ENCODE measurements at regions not wholly inside any gene's neighbourhood (a gene's known extent, or its start where the extent isn't known, plus 50 kb on each side); places are given as distances from the start of the nearest gene placed in this dataset.
A peak's percentile ranks its signal among the peaks of the same experiment; 100 is the strongest.

DNA sequence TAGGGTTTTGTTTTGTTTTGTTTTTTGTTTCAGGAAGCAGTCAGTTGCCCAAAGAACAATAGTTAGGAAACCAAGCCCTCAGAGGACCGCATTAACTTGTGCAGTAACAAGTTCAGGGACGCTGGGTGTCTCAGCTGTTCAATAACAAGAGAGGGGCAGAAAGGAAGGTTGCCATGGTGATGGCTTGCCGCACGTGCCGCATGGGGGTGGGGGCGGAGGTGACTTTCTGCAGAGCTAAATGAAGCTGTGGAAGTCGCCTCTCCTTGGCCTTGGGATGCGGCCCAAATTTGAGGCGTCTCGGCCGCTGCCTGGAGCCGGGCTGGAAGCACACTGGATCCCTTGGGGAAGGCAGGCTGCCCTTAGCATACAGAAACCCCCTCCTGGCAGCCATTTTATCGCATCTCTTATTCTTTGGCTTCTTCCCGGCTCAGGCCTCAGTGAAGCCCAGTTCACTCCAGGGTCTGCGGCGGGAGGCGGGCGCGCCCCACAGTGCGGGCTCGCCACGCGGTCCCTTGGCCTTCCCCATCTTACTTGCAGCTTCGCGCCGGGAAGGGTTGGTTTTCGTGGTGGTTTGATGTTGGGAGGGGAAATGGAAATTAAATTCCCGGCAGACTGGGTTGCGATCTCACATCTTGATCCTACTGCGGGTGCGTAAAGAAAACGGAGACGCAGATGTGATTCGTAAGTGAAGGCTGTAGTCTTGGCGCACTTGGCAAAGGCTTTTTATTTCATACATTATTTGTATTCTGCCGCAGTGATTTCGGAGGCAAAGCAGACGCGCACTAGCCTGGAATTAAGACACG lies 94.3 kb downstream of the SLC17A6 start:
- H2AFZ ChIP-seq (ENCODE audit: control insufficient read depth, low read depth, low read length) = no peak overlapping the region
- ChIA-PET RAD21 (ENCODE audit: unreplicated experiment) (no interaction called here), POLR2A (no interaction called here), CTCF (no interaction called here), SMC1A (ENCODE audit: uncharacterized antibody, unreplicated experiment) (no interaction called here)
- no peaks in the 10 kb centered on the region for H3K36me3 ChIP-seq (ENCODE audit: control insufficient read depth in 2 of 2, insufficient read depth in 2 of 2, low read length in 1 of 2)
- no peak for TF ChIP-seq CBFB (IDR thresholded peaks at IDR 0.05; ENCODE audit: low read depth)
- TF ChIP-seq, protein P1, sequence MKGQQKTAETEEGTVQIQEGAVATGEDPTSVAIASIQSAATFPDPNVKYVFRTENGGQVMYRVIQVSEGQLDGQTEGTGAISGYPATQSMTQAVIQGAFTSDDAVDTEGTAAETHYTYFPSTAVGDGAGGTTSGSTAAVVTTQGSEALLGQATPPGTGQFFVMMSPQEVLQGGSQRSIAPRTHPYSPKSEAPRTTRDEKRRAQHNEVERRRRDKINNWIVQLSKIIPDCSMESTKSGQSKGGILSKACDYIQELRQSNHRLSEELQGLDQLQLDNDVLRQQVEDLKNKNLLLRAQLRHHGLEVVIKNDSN (IDR thresholded peaks at IDR 0.05; ENCODE audit: borderline replicate concordance, extremely low read length, insufficient read depth, low read depth, low read length) = peak; percentile 15
- TF ChIP-seq, protein P2, sequence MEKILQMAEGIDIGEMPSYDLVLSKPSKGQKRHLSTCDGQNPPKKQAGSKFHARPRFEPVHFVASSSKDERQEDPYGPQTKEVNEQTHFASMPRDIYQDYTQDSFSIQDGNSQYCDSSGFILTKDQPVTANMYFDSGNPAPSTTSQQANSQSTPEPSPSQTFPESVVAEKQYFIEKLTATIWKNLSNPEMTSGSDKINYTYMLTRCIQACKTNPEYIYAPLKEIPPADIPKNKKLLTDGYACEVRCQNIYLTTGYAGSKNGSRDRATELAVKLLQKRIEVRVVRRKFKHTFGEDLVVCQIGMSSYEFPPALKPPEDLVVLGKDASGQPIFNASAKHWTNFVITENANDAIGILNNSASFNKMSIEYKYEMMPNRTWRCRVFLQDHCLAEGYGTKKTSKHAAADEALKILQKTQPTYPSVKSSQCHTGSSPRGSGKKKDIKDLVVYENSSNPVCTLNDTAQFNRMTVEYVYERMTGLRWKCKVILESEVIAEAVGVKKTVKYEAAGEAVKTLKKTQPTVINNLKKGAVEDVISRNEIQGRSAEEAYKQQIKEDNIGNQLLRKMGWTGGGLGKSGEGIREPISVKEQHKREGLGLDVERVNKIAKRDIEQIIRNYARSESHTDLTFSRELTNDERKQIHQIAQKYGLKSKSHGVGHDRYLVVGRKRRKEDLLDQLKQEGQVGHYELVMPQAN (conservative IDR thresholded peaks at IDR 0.05) = no peak
- no peak for TF ChIP-seq GABPA (IDR thresholded peaks at IDR 0.05; ENCODE audit: low read depth)
- TF ChIP-seq, protein P3, sequence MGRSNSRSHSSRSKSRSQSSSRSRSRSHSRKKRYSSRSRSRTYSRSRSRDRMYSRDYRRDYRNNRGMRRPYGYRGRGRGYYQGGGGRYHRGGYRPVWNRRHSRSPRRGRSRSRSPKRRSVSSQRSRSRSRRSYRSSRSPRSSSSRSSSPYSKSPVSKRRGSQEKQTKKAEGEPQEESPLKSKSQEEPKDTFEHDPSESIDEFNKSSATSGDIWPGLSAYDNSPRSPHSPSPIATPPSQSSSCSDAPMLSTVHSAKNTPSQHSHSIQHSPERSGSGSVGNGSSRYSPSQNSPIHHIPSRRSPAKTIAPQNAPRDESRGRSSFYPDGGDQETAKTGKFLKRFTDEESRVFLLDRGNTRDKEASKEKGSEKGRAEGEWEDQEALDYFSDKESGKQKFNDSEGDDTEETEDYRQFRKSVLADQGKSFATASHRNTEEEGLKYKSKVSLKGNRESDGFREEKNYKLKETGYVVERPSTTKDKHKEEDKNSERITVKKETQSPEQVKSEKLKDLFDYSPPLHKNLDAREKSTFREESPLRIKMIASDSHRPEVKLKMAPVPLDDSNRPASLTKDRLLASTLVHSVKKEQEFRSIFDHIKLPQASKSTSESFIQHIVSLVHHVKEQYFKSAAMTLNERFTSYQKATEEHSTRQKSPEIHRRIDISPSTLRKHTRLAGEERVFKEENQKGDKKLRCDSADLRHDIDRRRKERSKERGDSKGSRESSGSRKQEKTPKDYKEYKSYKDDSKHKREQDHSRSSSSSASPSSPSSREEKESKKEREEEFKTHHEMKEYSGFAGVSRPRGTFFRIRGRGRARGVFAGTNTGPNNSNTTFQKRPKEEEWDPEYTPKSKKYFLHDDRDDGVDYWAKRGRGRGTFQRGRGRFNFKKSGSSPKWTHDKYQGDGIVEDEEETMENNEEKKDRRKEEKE (IDR thresholded peaks at IDR 0.05) = no peak
- peak; percentile 91 to 92 for TF ChIP-seq BHLHE40 (IDR thresholded peaks at IDR 0.05; ENCODE audit: borderline replicate concordance in 1 of 2, low read depth in 2 of 2, low read length in 1 of 2)
- TF ChIP-seq RAD21 (IDR thresholded peaks at IDR 0.05; ENCODE audit: insufficient read depth, low read depth, low read length) = peak; percentile 7; the same call in 1 of the 2 replicates
- TF ChIP-seq TBL1XR1 (IDR thresholded peaks at IDR 0.05; ENCODE audit: low read depth, low read length) = no peak
- no peaks in the 10 kb centered on the region for H4K20me1 ChIP-seq (ENCODE audit: control insufficient read depth, insufficient read depth)
- peak overlapping the region; percentile 60 for H3K4me2 ChIP-seq (ENCODE audit: control insufficient read depth, insufficient read depth)
- whole genome bisulfite sequencing (ENCODE audit: insufficient coverage, insufficient replicate concordance, low lambda C conversion rate, missing lambda C conversion rate) = 61% methylated on average over 40 of the region's 40 CpGs
- no peak overlapping the region for H3K27ac ChIP-seq (ENCODE audit: control insufficient read depth, insufficient read depth)
- ATAC-seq = peak; percentile 57
- no peak for FAIRE-seq
- no peaks in the 10 kb centered on the region for H3K79me2 ChIP-seq (ENCODE audit: control insufficient read depth, insufficient read depth, low read length)
- H3K27me3 ChIP-seq (replicated peaks in 1 of 2; ENCODE audit: control insufficient read depth in 2 of 2, insufficient read depth in 2 of 2, low read length in 1 of 2) = no peaks in the 10 kb centered on the region
- in situ Hi-C loops (cut with MboI) (no loop called here), intact Hi-C loops (cut with micrococcal nuclease; ENCODE audit: unreplicated experiment) (no loop called here)
- no peaks in the 10 kb centered on the region; the same call in 2 of the 3 replicates for H3K9me3 ChIP-seq (replicated peaks; ENCODE audit: control insufficient read depth, insufficient read depth, low read length)
- H3K4me1 ChIP-seq (ENCODE audit: control insufficient read depth, insufficient read depth, low read length) = no peaks in the 10 kb centered on the region
- no TSS peak for BruUV-seq (replicated peaks)
- no peak for DNase-seq (ENCODE audit: low read depth, low spot score)
- no peak overlapping the region for H3K9ac ChIP-seq (ENCODE audit: control insufficient read depth, insufficient read depth, low read length)
- H3K4me3 ChIP-seq = no peak overlapping the region
